GM21723 (cell line): ENCODE measurements at regions not wholly inside any gene's neighbourhood (a gene's known extent, or its start where the extent isn't known, plus 50 kb on each side); places are given as distances from the start of the nearest gene placed in this dataset.
"Not testable (repeated sequence)": the region's sequence is repeated elsewhere in the genome, so short reads cannot be mapped to it uniquely, and the experiment has no call there.

Experiments
- ATAC-seq: cut with Tn5 transposase; IDR thresholded peaks from one replicate; pipeline ENCODE4 v1.9.1; 2021; ENCODE audit warnings: mild to moderate bottlenecking, moderate library complexity; ENCODE audit not compliant: unreplicated experiment

GRCh38 chr6:101108286-101108685 is 227.2 kb upstream of the ASCC3 start:
- ATAC-seq: no peak

- no peak for ATAC-seq
Observed at GRCh38 chr6:101110814-101111213, 229.7 kb upstream of the ASCC3 start.

DNA sequence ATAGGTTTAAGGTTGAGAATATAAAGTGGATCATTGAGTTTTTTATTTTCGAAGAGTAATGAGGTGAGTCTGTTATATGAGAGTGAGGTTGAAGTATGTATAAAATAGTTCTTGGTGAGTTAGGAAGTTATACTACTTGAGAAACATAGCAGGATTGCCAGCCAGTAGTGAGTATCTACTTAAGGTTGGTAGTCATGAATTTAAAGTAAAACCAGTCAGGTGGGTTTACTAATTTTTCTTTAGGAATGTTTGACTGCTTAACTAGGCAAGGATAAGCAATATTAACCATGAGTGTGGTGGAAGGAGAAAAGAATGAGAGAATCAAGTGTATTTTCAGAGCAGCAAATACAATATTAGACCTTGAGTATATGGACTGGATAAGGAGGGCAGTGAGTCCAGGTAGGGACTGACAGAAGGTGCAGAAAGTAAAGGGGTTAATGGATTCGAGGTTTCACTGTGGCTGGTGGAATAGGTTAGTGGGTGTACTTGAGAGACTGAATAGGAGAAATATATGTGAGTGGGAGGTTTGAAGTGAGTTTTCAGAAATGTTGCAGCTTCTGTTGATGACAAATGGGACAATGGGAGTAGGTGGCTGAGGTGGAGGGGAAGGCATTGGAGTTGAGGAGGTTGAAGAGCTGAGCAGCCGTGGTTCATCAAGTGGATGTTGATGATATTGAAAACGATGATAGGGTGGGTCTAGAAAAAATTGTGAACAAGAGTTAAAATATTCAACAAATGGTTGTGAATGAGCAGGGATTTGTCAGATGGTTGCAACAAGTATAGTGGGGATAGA is 232.5 kb upstream of the ASCC3 start:
- no peak for ATAC-seq

GRCh38 chr6:101114703-101115102 is 233.6 kb upstream of the ASCC3 start:
- ATAC-seq: peak; percentile 63

DNA sequence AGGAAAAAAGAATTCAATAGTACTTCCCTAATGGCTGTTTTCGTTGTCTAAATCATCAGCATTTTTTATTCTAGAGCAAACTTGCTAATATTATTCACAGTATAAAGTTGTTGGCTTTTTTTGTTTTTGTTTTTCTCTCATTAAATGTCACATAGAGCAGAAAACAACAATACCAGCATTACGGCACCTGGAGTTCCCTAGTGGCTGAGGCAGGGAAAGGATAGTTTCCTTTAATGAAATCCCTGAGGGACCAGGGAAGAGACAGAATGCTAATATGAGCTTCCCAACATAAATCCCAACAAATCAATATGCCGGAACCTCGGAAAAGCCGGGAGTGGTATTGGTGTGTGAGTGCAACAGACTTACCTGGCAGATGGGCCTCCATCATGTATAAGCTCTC is 235.2 kb upstream of the ASCC3 start:
- no peak for ATAC-seq

DNA sequence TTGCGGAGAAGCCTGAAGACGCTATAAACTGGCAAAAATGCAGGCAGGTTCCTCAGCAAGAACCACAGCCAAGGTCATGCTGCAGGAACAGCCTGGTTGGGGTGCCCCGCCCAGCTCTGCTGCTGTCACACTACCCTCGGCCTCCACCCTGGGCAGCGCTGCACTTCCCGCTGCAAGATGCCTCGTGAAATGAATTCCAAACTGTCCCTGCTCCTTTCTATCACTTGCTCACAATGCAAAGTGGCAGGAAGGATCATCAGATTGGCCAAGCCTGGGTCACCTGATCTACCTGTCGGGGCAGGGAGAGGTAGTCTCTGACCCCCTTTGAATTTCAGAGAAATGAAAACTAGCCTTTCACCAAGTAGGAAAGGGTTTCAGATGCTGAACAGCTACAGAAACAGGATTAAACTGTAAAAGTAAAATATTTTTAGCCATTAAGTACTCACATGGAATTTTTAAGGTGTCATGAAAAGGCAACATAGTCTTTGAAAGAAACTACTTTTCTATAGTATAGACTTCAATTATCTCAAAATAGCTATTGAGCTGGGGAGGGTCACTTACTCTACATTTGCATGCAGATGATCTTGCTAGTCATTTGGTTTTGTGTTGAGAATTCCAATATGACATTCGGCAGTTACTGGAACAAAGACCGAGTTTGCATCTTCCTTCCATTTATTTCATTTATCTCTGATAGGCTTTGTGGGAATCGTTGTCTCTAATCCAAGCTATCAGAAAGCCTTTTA is 236.4 kb upstream of the ASCC3 start:
- ATAC-seq: no peak

DNA sequence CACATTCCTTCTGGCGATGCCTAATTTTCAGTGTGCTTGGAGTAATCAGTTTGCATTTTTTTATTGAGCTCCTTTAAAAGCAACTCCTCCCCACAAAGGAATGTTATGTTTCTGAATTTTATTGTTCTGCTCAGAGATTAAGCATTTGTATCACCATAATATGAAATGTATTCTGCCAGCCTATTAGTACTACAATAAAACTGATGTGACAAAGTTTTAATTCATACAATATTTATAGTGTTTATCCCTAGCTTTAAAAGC is 236.9 kb upstream of the ASCC3 start:
- ATAC-seq: no peak

GRCh38 chr6:101120747-101121146 is 239.6 kb upstream of the ASCC3 start:
- no peak for ATAC-seq

- ATAC-seq: no peak
Observed at GRCh38 chr6:101125380-101125971, 244.3 kb upstream of the ASCC3 start.

GRCh38 chr6:101126501-101126900 is 245.4 kb upstream of the ASCC3 start:
- no peak for ATAC-seq

DNA sequence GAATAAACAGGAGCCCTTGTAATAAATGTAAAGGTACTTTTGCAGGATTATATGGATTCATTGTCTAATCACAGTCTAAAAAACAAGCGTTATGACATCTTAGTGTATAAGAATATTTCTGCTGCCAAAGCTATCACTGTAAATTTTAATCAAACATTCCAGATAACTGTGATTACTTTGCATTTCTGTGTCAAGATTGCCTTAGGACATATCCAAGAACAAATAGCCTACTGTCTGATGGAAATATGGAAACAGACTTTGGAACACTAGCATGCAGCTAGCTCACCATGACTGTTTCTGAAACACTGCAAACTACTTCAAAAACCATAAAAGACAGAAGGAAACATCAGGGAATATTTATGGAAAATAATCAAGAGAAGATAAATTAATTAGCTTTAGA is 248.7 kb upstream of the ASCC3 start:
- ATAC-seq: no peak

- no peak for ATAC-seq
Observed at GRCh38 chr6:101146389-101146788, 247.1 kb upstream of the GRIK2 start.

DNA sequence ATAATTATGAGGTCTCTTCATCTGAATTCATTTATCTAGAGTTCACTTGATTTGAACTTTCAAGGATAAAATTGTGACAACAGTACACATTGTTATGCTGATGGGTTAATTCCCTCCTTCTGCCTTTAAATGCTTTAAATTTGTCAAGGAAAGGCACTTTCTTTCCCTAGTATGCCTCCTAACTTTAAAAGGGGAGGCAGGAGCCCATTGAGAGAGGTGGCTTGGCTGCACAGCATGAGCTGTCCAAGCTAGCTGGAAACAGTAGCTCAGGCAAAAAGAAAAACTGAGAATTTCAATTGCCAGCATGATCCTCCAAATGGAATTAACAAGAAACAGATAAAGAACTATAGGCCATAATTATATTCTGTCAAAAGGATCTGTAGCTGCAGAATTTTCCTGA is 243.3 kb upstream of the GRIK2 start:
- no peak for ATAC-seq

- ATAC-seq: not testable (repeated sequence)
Observed at GRCh38 chr6:101157638-101158037, 235.9 kb upstream of the GRIK2 start.

DNA sequence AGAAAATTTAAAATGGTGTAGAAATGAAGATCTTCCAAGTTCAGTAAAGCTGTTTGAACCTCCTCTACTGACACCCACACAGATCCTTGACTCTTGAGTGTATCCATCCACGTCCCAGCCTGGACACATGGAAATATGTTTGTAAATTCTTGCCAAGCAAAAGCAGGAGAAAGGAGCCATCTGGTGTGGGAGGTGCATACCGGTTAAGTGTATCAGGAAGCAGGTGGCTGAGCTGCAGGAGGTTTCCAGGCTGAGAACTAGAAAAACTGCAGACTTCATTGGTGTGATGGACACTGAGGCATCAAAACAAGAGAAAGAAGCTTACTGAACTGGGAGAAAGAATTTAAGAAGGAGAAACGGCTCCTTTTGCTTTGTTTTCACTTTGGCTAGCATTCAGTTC is 229.9 kb upstream of the GRIK2 start:
- ATAC-seq: no peak

DNA sequence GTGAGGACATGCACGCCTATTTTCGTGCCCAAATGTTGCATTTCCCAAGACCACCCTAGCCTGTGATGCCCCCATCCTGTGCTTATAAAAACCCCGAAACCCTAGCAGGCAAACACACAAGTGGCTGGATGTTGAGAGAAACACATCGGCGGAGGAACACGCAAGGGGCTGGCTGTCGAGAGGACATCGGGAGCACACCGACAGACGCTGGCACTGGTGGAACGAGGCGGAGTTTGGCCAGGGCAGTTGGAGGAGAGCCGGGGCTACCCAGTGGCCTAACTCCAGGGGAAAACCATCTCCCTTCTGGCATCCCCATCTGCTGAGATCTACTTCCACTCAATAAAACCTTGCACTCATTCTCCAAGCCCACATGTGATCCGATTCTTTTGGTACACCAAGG is 225.9 kb upstream of the GRIK2 start:
- ATAC-seq: no peak

- not testable (repeated sequence) for ATAC-seq
Observed at GRCh38 chr6:101171049-101171448, 222.5 kb upstream of the GRIK2 start.

DNA sequence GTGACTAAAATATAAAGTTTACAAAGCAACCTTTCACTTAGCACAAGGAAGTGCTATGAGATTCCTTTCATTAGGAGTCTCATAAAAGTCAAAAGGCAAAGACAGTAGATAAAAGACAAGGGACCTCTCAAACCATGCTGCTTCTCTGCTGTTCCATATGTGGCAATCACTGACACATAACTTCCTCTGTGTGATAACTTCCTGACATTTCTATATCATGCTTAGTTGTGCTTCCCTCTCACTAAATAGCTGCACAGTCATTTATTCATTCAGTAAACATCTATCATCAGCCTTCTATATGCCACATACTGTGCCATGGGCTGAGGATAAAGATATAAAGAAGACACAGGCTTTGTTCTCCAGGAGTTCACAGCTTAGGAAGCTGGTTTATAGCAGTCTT is 214.8 kb upstream of the GRIK2 start:
- no peak for ATAC-seq

DNA sequence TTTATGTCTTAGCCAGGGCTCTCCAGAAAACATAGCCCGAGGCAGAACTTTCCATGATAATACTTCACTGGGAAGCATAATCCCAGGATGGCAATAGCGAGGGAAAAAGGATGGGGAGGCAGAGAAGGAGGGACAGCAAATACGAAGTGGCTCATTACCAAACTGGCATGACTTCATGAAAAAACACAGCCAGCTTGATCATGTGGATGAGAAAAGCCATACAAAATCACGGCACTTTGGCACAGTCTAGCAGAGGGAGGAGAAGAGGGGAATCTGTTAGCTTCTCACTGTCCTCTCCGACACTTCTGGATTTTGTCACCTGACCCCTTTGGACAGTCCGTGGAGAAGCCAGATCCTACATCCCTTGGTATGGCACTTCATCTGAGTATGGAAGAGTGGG is 212.5 kb upstream of the GRIK2 start:
- ATAC-seq: no peak

- not testable (repeated sequence) for ATAC-seq
Observed at GRCh38 chr6:101188285-101188798, 205.2 kb upstream of the GRIK2 start.

DNA sequence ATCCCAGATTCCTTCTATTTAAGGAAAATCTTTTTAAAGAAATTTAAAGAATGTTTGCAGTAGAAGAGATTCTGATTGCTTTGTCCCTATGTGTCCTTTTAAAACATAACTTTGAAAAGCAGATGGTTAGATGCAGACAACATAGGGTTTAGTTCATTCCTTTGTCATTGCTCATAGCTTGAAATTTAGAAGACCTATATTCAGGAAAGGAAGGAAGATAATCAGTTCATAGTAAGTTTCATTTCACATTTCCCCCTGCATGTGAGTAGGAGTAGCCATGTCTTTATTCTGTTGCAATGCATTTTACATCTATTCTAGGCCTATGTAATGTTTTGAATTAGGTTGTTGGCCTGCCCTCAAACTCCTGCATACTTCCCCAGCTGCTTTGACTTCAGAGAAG is 197.9 kb upstream of the GRIK2 start:
- no peak for ATAC-seq

DNA sequence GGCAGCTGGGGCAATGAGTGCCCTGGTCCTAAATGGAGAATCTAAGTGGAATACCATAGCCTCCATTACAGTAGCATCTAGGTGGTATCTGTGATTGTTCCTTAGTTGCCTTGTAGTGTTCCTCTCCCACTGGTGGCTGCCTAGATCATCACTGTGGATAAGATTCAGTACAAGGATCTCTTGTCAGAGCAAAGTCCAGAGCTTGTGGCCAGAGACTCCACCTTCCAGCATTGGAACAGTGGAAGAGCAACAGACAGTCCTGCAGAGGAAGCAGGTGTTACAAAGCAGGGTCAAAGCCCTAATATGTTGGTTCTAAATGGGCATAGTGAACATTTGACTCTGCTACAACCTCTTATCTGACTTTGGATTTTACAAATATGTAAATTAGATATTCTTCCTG is 194.1 kb upstream of the GRIK2 start:
- no peak for ATAC-seq
